ENCODE measurements at regions not wholly inside any gene's neighbourhood (a gene's known extent, or its start where the extent isn't known, plus 50 kb on each side); places are given as distances from the start of the nearest gene placed in this dataset.

DNA sequence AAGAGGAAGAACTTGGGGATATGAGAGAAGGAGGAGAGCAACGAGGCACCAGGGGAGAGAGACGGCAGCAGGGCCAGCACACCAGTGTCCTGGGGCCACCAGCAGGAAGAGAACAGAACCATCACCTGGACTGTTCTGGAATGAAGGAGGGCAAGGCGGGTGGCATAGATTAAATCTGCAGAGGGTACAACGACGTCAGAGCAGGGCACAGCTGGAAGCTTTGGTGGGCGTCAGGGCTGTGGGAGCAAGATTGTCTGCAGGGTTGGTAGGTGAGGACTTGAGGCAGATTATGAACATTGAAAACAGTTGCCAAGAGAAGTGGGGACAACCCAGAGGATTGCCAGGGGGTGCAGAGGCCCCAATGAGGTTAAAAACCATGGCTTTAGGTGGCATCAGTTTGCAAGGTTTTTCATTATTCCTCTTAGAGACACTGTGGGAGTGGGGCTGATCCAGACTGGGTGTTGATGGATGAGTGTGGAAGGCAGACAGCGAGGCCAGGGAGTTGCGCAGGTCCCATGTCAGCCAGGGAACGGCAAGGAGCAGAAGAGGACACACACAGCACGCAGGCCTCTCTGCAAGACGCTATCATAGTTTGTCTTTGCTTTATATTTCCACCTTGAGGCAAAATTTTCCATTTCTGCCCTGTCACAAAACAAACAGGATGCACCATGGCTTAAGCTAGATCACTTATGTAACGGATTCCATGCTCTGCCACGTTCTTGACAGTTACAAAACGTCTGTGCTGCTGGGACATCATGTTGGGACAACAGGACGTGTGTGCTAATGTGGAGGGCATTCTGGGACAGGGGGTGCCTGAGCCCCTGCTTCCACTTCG is 52.5 kb upstream of the LEP start:
- Histone ChIP-seq H3K4me1 (no peaks in the 10 kb centered on the region), H3K27me3 (peaks cover 0 to 8% of the 10 kb centered on the region in 2 donors), H3K27ac (no peak overlapping the region), H3K4me3 (no peak overlapping the region), H3K36me3 (no peaks in the 10 kb centered on the region), H3K9me3 (no peaks in the 10 kb centered on the region)
- TF ChIP-seq, protein P1, sequence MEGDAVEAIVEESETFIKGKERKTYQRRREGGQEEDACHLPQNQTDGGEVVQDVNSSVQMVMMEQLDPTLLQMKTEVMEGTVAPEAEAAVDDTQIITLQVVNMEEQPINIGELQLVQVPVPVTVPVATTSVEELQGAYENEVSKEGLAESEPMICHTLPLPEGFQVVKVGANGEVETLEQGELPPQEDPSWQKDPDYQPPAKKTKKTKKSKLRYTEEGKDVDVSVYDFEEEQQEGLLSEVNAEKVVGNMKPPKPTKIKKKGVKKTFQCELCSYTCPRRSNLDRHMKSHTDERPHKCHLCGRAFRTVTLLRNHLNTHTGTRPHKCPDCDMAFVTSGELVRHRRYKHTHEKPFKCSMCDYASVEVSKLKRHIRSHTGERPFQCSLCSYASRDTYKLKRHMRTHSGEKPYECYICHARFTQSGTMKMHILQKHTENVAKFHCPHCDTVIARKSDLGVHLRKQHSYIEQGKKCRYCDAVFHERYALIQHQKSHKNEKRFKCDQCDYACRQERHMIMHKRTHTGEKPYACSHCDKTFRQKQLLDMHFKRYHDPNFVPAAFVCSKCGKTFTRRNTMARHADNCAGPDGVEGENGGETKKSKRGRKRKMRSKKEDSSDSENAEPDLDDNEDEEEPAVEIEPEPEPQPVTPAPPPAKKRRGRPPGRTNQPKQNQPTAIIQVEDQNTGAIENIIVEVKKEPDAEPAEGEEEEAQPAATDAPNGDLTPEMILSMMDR (IDR thresholded peaks at IDR 0.05), result no peak
- TF ChIP-seq POLR2A (IDR thresholded peaks at IDR 0.05) (no peak), POLR2AphosphoS5 (IDR thresholded peaks at IDR 0.05) (no peak)
- DNase-seq (ENCODE audit: low spot score in 2 of 2), result peak in 1 of 2 donors; percentile 33
- intact Hi-C loops (cut with DNase I; ENCODE audit: low total_unique reads), result no loop called here

DNA sequence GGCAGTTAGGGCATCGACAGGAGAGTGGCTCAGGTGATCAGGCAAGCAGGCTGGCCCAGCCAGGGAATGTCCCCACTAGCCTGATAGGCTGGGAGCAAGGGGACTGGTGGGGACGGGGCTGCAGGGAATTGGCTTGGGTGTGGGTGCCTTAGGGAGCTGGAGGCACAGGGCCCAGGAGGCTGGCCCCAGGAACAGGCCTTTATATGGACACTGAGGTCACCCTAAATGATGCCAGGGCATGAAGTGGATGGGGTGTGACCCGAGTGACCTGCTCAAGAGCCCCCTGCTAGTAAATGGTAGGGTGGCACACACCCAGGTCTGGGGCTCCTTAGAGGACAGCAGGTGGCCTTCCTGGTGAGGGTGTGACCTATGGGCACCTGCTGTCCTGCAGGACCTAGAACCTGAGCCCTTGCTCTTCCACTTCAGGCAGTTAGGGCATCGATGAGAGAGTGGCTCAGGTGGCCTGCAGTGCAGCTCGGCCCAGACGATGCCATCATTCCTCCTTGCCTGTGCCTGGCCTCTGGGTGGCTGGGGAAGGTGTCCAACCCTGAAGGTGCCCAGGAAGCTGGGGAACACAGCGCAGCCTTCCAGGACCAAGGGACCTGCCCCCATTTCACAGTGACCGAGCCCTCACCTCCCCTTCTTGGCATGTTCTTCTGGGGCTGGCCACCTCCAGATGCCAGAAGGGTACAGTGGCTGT is 51.7 kb upstream of the LEP start:
- TF ChIP-seq POLR2AphosphoS5 (IDR thresholded peaks at IDR 0.05) (no peak), POLR2A (IDR thresholded peaks at IDR 0.05) (no peak)
- TF ChIP-seq, protein P1 (IDR thresholded peaks at IDR 0.05), result no peak
- DNase-seq (ENCODE audit: low spot score in 2 of 2), result peak in 1 of 2 donors; percentile 27
- H3K36me3 ChIP-seq, result no peaks in the 10 kb centered on the region
- H3K9me3 ChIP-seq, result peaks cover 2 to 4% of the 10 kb centered on the region in 2 donors
- no peak overlapping the region for H3K4me3 ChIP-seq
- no peak overlapping the region for H3K27ac ChIP-seq
- H3K4me1 ChIP-seq, result no peaks in the 10 kb centered on the region
- H3K27me3 ChIP-seq, result peaks cover 0 to 8% of the 10 kb centered on the region in 2 donors
- intact Hi-C loops (cut with DNase I; ENCODE audit: low total_unique reads), result no loop called here

DNA sequence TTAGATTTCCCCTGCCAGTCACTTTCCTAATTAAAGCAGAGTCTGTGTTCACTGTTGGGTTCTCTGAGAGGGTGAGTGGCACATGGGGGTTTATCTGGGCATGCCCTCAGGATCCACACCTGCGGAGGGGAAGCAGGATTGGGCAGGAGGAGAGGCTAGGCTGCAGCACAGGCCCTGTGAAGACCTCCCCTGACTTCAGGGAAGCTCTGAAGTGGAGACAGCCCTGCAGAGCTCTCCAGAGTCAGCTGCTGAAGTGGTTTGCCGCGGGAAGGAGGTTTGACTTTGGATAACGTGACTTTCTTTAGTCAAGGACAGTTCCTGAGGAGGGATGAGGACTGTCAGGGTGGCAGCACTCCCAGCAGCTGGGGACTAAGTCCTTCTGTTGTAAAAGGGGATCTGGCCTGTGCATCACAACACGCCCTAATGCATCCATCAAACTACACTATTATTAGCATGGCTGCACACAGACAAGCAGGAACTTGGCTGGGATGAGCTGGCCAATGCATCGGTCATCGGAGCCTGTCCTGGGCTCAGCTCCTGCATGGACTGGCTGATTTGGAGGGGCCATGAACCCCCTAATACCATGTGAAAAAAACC is 50.9 kb upstream of the LEP start:
- TF ChIP-seq POLR2A (IDR thresholded peaks at IDR 0.05) (no peak), POLR2AphosphoS5 (IDR thresholded peaks at IDR 0.05) (no peak)
- TF ChIP-seq, protein P1 (IDR thresholded peaks at IDR 0.05), result no peak
- peak in 1 of 2 donors; percentile 19 for DNase-seq (ENCODE audit: low spot score in 2 of 2)

DNA sequence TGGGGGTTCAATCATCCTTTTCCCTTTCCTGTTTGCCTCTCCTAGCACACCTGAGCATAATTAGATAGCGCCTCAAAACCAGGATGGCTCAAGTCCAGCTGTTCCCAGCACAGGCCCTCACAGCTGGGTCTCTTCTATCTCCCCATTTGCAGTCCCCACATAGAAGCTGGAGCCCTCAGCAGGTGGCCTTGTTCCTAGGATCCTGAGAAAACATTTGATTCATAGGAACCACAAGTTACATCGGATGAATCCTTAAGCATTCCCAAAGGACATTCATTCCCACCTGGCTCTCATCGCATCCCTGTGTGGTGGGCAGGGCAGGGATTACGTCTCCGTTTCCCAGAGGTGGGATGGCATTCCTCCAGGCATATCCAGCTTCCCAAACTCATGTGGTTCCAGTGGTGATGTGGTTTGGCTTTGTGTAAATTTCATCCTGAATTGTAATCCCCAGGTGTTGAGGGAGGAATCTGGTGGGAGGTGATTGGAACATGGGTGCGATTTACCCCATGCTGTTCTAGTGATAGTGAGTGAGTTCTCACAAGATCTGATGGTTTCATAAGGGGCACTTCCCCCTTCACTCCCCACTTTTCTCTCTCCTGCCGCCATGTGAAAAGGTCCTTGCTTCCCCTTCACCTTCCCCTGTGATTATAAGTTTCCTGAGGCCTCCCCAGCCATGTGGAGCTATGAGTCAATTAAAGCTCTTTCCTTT is 49.8 kb upstream of the LEP start:
- intact Hi-C loops (cut with DNase I; ENCODE audit: low total_unique reads), result no loop called here
- H3K9me3 ChIP-seq, result peaks cover 4 to 16% of the 10 kb centered on the region in 2 donors
- no peaks in the 10 kb centered on the region for H3K4me1 ChIP-seq
- no peaks in the 10 kb centered on the region for H3K36me3 ChIP-seq
- H3K27ac ChIP-seq, result no peak overlapping the region
- TF ChIP-seq POLR2A (IDR thresholded peaks at IDR 0.05), result no peak
- no peak for TF ChIP-seq POLR2AphosphoS5 (IDR thresholded peaks at IDR 0.05)
- TF ChIP-seq, protein P1 (IDR thresholded peaks at IDR 0.05), result no peak
- peaks cover 0 to 8% of the 10 kb centered on the region in 2 donors for H3K27me3 ChIP-seq
- peak in 1 of 2 donors; percentile 2 for DNase-seq (ENCODE audit: low spot score in 2 of 2)
- H3K4me3 ChIP-seq, result no peak overlapping the region

More for the DNA sequence above, 50.9 kb upstream of the LEP start:
- intact Hi-C loops (cut with DNase I; ENCODE audit: low total_unique reads), result no loop called here
- H3K27ac ChIP-seq, result no peak overlapping the region
- H3K9me3 ChIP-seq, result peaks cover 4 to 12% of the 10 kb centered on the region in 2 donors
- H3K27me3 ChIP-seq, result peaks cover 0 to 8% of the 10 kb centered on the region in 2 donors
- H3K4me3 ChIP-seq, result no peak overlapping the region
- H3K4me1 ChIP-seq, result no peaks in the 10 kb centered on the region
- H3K36me3 ChIP-seq, result no peaks in the 10 kb centered on the region
